GM23338 (cell line): ENCODE measurements at regions not wholly inside any gene's neighbourhood (a gene's known extent, or its start where the extent isn't known, plus 50 kb on each side); places are given as distances from the start of the nearest gene placed in this dataset.

Experiments used
- ATAC-seq: fragments of 200-7000 bp; cut with Tn5 transposase; 3 replicates; pipeline ENCODE4 v1.9.1; 2020
- DNase-seq: peaks from one replicate; pipeline ENCODE4 v3.0.0-alpha.2; 2015; ENCODE audit warnings: low spot score
- H2AFZ ChIP-seq: fragments of 200-600 bp; sonication (generic); 2 replicates; pipeline ENCODE4 v1.8.0; 2016; ENCODE audit warnings: antibody characterized with exemption, mild to moderate bottlenecking, moderate library complexity
- H3F3A ChIP-seq: fragments of 200-600 bp; sonication (generic); replicated peaks from 2 replicates; pipeline ENCODE4 v1.8.0; 2017; ENCODE audit warnings: antibody characterized with exemption, mixed run types, low read depth
- H3K27ac ChIP-seq: fragments of 200-600 bp; sonication (generic); 2 replicates; pipeline ENCODE4 v1.6.1; 2016; ENCODE audit warnings: low read depth
- H3K27me3 ChIP-seq: fragments of 200-600 bp; sonication (generic); 2 replicates; pipeline ENCODE4 v1.8.0; 2016; ENCODE audit warnings: mild to moderate bottlenecking, mixed run types, moderate library complexity; ENCODE audit not compliant: insufficient read depth
- H3K36me3 ChIP-seq: fragments of 200-600 bp; sonication (generic); 2 replicates; pipeline ENCODE4 v1.8.0; 2016; ENCODE audit warnings: mild to moderate bottlenecking; ENCODE audit not compliant: insufficient read depth
- H3K4me1 ChIP-seq: fragments of 200-600 bp; sonication (generic); 2 replicates; pipeline ENCODE4 v1.8.0; 2016; ENCODE audit warnings: mild to moderate bottlenecking, moderate library complexity; ENCODE audit not compliant: insufficient read depth
- H3K4me2 ChIP-seq: fragments of 200-600 bp; sonication (generic); 2 replicates; pipeline ENCODE4 v1.7.1; 2017; ENCODE audit warnings: mixed run types
- H3K4me3 ChIP-seq: fragments of 200-600 bp; sonication (generic); 2 replicates; pipeline ENCODE4 v1.6.1; 2016; ENCODE audit warnings: mixed run types
- H3K79me2 ChIP-seq: fragments of 200-600 bp; sonication (generic); replicated peaks from 2 replicates; pipeline ENCODE4 v1.8.0; 2017; ENCODE audit warnings: mild to moderate bottlenecking; ENCODE audit not compliant: insufficient read depth
- H3K9me2 ChIP-seq: fragments of 200-600 bp; sonication (generic); 2 replicates; pipeline ENCODE4 v1.8.0; 2017; ENCODE audit not compliant: insufficient read depth
- H4K20me1 ChIP-seq: fragments of 200-600 bp; sonication (generic); replicated peaks from 2 replicates; pipeline ENCODE4 v1.8.0; 2017; ENCODE audit warnings: mild to moderate bottlenecking; ENCODE audit not compliant: insufficient read depth
- H3K27ac Mint-ChIP-seq: 2 replicates; pipeline ENCODE4 v1.8.0; 2020; ENCODE audit warnings: inconsistent platforms, mild to moderate bottlenecking, moderate library complexity, mixed read lengths
- H3K27me3 Mint-ChIP-seq: 3 replicates; pipeline ENCODE4 v1.8.0; 2022; ENCODE audit warnings: low read depth, mild to moderate bottlenecking, moderate library complexity, mixed read lengths, inconsistent platforms; ENCODE audit not compliant: insufficient read depth, poor library complexity
- H3K36me3 Mint-ChIP-seq: 3 replicates; pipeline ENCODE4 v1.8.0; 2021; ENCODE audit warnings: low read depth, mild to moderate bottlenecking, inconsistent platforms, moderate library complexity, mixed read lengths
- H3K4me1 Mint-ChIP-seq: 3 replicates; pipeline ENCODE4 v1.8.0; 2020; ENCODE audit warnings: mild to moderate bottlenecking, inconsistent platforms, mixed read lengths
- H3K4me3 Mint-ChIP-seq: 3 replicates; pipeline ENCODE4 v1.8.0; 2021; ENCODE audit warnings: moderate library complexity, mild to moderate bottlenecking, inconsistent platforms, mixed read lengths
- H3K9me3 Mint-ChIP-seq: 3 replicates; pipeline ENCODE4 v1.8.0; 2020; ENCODE audit warnings: moderate library complexity, mild to moderate bottlenecking, inconsistent platforms, mixed read lengths
- CREB1 ChIP-seq: fragments of 250-450 bp; sonication (Bioruptor Pico); IDR thresholded peaks from 2 replicates; pipeline ENCODE4 v1.5.0; 2020; ENCODE audit warnings: low read depth, mild to moderate bottlenecking, moderate library complexity
- EZH2 ChIP-seq: fragments of 200-600 bp; sonication (generic); IDR thresholded peaks from one replicate; pipeline ENCODE4 v1.8.0; 2017; ENCODE audit warnings: antibody characterized with exemption, mild to moderate bottlenecking, low read depth; ENCODE audit not compliant: unreplicated experiment
- EZH2phosphoT487 ChIP-seq: fragments of 200-600 bp; sonication (generic); IDR thresholded peaks from one replicate; pipeline ENCODE4 v1.8.1; 2018; ENCODE audit warnings: antibody characterized with exemption; ENCODE audit not compliant: unreplicated experiment
- JUNB ChIP-seq: IDR thresholded peaks from one replicate; pipeline ENCODE4 v1.6.1; 2016; ENCODE audit warnings: antibody characterized with exemption; ENCODE audit not compliant: unreplicated experiment
- NANOG ChIP-seq: IDR thresholded peaks from 2 replicates; pipeline ENCODE4 v1.6.1; 2016; ENCODE audit warnings: antibody characterized with exemption, borderline replicate concordance
- TF ChIP-seq, protein P1 (sequence below), 2 experiments: fragments of 200-600 bp in 1 of 2; sonication (generic) in 1 of 2; conservative IDR thresholded peaks; 2 replicates each; pipeline versions ENCODE4 v1.5.1 to v1.6.1; 2016 to 2017; ENCODE audit warnings: antibody characterized with exemption in 2 of 2, low read depth in 2 of 2, mild to moderate bottlenecking in 2 of 2, moderate library complexity in 1 of 2
- TF ChIP-seq, protein P2 (sequence below): fragments of 250-450 bp; sonication (Bioruptor Pico); IDR thresholded peaks from 2 replicates; pipeline ENCODE4 v1.5.0; 2020; ENCODE audit warnings: mild to moderate bottlenecking, moderate library complexity
- TF ChIP-seq, protein P3 (sequence below): IDR thresholded peaks from 2 replicates; pipeline ENCODE4 v1.6.1; 2016; ENCODE audit warnings: antibody characterized with exemption

DNA sequence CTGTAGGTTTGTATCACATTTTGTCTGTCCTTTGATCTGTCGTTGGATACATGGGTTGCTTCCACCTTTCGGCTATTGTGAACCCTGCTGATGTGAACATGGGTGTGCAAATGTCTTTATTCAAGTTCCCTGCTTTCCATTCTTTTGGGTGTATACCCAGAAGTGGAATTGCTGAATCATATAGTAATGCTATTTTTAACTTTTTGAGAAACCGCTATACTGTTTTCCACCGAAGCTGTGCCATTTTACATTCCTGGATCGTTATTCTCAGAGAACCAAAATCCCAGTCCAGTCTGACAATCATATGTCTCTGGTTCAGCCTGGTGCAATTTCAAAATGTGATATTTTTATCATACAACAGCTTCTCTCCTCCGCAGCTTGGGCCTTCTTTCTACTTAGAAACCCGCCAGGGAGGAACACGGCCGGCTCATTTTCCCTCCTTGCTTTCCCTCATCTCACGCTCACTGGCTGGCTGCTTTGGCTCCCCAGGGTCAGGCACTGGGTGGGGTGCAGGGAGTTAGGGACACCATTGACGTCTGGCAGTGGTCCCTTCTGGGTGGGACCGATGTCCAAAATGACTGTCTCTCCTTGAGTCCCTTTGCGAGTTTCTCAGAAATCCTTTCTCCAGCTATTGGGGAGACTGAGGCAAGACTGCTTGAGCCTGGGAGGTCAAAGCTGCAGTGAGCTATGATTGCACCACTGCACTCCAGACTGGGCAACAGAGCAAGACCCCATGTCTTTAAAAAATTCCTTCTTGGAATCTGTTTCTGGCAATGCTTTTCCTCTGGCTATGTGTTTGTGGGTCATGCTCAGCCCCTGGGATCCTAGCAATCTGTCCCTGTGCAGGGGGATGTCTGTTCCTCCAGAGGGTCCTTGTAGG is 73.5 kb upstream of the AKT3 start:
- Mint-ChIP-seq H3K27ac (no peak overlapping the region), H3K27me3 (peaks cover 10% of the 10 kb centered on the region), H3K4me3 (no peak overlapping the region), H3K9me3 (no peaks in the 10 kb centered on the region), H3K36me3 (no peaks in the 10 kb centered on the region), H3K4me1 (peaks cover 21% of the 10 kb centered on the region)
- H3K27me3 ChIP-seq: peaks cover 12% of the 10 kb centered on the region
- no peak overlapping the region for H2AFZ ChIP-seq
- peaks cover 18% of the 10 kb centered on the region for H3K4me1 ChIP-seq
- H3F3A ChIP-seq: no peaks in the 10 kb centered on the region
- no peaks in the 10 kb centered on the region for H3K9me2 ChIP-seq
- H3K4me3 ChIP-seq: no peak overlapping the region
- no peak for TF ChIP-seq NANOG
- TF ChIP-seq JUNB: no peak
- TF ChIP-seq, protein P1, sequence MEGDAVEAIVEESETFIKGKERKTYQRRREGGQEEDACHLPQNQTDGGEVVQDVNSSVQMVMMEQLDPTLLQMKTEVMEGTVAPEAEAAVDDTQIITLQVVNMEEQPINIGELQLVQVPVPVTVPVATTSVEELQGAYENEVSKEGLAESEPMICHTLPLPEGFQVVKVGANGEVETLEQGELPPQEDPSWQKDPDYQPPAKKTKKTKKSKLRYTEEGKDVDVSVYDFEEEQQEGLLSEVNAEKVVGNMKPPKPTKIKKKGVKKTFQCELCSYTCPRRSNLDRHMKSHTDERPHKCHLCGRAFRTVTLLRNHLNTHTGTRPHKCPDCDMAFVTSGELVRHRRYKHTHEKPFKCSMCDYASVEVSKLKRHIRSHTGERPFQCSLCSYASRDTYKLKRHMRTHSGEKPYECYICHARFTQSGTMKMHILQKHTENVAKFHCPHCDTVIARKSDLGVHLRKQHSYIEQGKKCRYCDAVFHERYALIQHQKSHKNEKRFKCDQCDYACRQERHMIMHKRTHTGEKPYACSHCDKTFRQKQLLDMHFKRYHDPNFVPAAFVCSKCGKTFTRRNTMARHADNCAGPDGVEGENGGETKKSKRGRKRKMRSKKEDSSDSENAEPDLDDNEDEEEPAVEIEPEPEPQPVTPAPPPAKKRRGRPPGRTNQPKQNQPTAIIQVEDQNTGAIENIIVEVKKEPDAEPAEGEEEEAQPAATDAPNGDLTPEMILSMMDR (conservative IDR thresholded peaks at IDR 0.05; ENCODE audit: low read depth in 2 of 2): no peak
- TF ChIP-seq EZH2phosphoT487: no peak
- TF ChIP-seq EZH2: no peak
- TF ChIP-seq CREB1 (CRISPR knock-in tag): no peak
- TF ChIP-seq, protein P2, sequence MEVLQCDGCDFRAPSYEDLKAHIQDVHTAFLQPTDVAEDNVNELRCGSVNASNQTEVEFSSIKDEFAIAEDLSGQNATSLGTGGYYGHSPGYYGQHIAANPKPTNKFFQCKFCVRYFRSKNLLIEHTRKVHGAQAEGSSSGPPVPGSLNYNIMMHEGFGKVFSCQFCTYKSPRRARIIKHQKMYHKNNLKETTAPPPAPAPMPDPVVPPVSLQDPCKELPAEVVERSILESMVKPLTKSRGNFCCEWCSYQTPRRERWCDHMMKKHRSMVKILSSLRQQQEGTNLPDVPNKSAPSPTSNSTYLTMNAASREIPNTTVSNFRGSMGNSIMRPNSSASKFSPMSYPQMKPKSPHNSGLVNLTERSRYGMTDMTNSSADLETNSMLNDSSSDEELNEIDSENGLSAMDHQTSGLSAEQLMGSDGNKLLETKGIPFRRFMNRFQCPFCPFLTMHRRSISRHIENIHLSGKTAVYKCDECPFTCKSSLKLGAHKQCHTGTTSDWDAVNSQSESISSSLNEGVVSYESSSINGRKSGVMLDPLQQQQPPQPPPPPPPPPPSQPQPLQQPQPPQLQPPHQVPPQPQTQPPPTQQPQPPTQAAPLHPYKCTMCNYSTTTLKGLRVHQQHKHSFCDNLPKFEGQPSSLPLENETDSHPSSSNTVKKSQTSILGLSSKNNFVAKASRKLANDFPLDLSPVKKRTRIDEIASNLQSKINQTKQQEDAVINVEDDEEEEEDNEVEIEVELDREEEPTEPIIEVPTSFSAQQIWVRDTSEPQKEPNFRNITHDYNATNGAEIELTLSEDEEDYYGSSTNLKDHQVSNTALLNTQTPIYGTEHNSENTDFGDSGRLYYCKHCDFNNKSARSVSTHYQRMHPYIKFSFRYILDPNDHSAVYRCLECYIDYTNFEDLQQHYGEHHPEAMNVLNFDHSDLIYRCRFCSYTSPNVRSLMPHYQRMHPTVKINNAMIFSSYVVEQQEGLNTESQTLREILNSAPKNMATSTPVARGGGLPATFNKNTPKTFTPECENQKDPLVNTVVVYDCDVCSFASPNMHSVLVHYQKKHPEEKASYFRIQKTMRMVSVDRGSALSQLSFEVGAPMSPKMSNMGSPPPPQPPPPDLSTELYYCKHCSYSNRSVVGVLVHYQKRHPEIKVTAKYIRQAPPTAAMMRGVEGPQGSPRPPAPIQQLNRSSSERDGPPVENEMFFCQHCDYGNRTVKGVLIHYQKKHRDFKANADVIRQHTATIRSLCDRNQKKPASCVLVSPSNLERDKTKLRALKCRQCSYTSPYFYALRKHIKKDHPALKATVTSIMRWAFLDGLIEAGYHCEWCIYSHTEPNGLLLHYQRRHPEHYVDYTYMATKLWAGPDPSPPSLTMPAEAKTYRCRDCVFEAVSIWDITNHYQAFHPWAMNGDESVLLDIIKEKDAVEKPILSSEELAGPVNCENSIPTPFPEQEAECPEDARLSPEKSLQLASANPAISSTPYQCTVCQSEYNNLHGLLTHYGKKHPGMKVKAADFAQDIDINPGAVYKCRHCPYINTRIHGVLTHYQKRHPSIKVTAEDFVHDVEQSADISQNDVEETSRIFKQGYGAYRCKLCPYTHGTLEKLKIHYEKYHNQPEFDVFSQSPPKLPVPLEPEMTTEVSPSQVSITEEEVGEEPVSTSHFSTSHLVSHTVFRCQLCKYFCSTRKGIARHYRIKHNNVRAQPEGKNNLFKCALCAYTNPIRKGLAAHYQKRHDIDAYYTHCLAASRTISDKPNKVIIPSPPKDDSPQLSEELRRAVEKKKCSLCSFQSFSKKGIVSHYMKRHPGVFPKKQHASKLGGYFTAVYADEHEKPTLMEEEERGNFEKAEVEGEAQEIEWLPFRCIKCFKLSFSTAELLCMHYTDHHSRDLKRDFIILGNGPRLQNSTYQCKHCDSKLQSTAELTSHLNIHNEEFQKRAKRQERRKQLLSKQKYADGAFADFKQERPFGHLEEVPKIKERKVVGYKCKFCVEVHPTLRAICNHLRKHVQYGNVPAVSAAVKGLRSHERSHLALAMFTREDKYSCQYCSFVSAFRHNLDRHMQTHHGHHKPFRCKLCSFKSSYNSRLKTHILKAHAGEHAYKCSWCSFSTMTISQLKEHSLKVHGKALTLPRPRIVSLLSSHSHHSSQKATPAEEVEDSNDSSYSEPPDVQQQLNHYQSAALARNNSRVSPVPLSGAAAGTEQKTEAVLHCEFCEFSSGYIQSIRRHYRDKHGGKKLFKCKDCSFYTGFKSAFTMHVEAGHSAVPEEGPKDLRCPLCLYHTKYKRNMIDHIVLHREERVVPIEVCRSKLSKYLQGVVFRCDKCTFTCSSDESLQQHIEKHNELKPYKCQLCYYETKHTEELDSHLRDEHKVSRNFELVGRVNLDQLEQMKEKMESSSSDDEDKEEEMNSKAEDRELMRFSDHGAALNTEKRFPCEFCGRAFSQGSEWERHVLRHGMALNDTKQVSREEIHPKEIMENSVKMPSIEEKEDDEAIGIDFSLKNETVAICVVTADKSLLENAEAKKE (CRISPR knock-in tag): no peak
- TF ChIP-seq, protein P3, sequence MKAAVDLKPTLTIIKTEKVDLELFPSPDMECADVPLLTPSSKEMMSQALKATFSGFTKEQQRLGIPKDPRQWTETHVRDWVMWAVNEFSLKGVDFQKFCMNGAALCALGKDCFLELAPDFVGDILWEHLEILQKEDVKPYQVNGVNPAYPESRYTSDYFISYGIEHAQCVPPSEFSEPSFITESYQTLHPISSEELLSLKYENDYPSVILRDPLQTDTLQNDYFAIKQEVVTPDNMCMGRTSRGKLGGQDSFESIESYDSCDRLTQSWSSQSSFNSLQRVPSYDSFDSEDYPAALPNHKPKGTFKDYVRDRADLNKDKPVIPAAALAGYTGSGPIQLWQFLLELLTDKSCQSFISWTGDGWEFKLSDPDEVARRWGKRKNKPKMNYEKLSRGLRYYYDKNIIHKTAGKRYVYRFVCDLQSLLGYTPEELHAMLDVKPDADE: no peak
- H3K79me2 ChIP-seq: no peaks in the 10 kb centered on the region
- H3K27ac ChIP-seq: no peak overlapping the region
- no peak for DNase-seq
- no peaks in the 10 kb centered on the region for H4K20me1 ChIP-seq
- H3K36me3 ChIP-seq: no peaks in the 10 kb centered on the region
- no peak for ATAC-seq
- no peak overlapping the region for H3K4me2 ChIP-seq
